ENCODE measurements at regions not wholly inside any gene's neighbourhood (a gene's known extent, or its start where the extent isn't known, plus 50 kb on each side); places are given as distances from the start of the nearest gene placed in this dataset.

DNA sequence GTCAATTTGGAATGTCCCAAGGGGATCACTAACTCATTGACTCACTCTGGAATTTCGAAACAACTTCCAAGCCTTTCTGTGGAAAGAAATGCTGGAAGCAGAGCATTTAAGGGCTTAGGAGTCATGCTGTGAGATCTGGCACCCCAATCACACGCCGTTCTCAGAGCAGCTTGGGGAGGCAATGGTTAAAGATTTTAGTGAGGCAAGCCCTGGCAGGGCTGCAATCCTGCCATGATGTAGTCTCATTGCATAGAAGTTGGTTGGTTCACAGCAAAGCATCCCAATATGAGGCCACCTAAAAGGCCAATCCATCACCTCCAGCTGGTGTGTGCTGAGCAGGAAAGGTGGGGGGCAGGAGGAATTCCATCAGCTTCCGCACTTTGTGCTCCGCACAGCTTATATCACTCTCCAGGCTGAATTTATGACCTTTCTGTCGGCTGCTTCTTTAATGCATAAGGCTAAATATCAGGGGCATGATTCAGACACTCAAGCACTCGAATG lies 1043.9 kb upstream of the POU3F3 start:
- DNase-seq (ENCODE audit: low read depth in 2 of 2): no peak

- DNase-seq (ENCODE audit: low read depth in 2 of 2): no peak
Observed at GRCh38 chr2:103810875-103811274, 1043.0 kb upstream of the POU3F3 start.

GRCh38 chr2:103814016-103814415 lies 1039.9 kb upstream of the POU3F3 start:
- DNase-seq (ENCODE audit: low read depth in 2 of 2): no peak

GRCh38 chr2:103815731-103816130 lies 1038.2 kb upstream of the POU3F3 start:
- no peak for DNase-seq (ENCODE audit: low read depth in 2 of 2)

- no peak for DNase-seq (ENCODE audit: low read depth in 2 of 2)
Observed at GRCh38 chr2:103817746-103818145, 1036.2 kb upstream of the POU3F3 start.

GRCh38 chr2:103818176-103818575 lies 1035.7 kb upstream of the POU3F3 start:
- DNase-seq (ENCODE audit: low read depth in 2 of 2): no peak

DNA sequence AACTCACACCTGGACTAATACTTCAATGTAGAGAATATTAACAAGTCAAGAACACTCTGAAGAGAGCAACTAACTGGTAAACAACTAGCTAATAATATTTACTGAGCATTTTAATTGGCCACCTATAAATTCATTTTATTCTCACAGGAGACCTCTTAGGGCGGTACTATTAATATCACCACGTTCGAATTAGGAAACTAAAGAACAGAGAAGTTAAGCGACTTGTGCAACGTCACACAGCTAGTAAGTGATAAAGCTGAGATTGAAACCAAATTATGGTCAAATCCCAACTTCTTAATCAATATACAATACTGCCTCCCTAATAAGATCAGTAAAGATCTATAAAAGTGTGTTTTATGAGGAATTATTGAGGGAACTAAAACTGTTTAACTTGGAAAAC lies 1034.3 kb upstream of the POU3F3 start:
- no peak for DNase-seq (ENCODE audit: low read depth in 2 of 2)

DNA sequence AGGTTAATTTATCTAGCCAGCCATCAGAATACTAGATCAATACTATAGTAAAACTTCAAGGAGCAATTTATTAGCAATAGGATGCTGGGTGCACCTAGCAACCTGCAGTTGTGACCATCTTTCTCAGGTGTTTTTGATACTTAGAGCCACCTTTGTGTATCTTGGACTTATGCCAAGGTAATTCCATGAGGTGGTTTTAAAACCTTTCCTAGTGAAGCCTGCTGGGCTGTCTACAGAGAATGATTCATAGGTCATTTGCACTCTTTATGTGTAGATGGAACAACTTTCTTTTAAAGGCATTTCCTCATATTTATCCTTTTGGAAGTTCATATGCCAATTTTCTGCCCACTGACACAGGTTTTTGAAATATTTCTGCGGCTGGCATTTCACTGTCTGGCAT lies 1030.1 kb upstream of the POU3F3 start:
- DNase-seq (ENCODE audit: low read depth in 2 of 2): no peak

DNA sequence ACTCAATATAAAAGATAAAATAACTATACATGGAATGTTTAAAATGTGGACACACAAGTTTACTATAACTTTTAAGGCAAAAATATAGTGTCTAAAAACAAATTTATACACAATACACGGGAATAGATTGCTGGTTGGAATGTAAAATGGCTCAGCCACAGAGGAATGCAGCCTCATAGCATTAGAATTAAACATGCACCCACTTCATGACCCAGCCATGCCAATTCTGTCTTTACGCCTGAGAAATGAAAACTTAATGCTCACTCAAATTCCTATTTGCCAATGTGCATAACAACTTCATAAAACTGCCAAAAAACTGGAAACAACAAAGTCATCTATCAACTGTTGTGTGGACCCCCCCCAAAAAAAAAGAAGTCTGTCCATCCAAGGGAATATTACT lies 1006.6 kb upstream of the POU3F3 start:
- no peak for DNase-seq (ENCODE audit: low read depth in 2 of 2)

DNA sequence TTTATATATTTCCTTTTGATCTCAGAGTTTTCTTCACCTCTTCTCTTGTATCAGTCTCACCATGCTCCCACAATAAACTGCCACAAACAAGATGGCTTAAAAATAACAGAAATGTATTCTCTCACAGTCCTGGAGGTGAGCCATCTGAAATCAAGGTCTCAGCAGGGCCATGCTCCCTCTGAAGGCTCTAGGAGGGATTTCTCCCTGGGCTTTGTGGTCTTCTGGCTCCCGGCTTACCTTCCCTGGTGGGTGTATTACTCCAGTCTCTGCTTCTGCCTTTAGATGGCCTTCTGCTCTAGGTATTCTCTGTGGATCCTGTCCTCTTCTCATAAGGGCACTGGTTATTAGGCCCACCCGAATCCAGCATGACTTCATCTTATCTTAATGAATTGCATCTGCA lies 994.7 kb upstream of the POU3F3 start:
- no peak for DNase-seq (ENCODE audit: low read depth in 2 of 2)

GRCh38 chr2:103860016-103860415 lies 993.9 kb upstream of the POU3F3 start:
- DNase-seq (ENCODE audit: low read depth in 2 of 2): no peak

DNA sequence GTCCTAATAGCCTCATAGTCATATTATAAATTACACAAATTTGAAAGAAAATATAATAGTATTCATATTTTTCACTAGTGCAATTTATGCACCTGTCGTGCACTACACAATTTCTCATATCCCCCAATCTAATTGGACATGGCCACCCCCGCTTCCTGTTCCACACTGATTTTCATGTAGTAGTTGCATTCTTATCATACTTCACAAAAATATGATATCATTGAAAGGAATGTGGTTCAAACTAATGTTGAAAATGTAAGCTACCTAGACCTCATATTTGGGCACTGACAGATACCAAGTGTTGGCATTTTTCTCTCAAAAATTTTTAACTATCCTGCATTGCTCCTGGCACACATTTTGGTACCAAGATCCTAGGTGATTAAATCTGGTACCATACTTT lies 985.5 kb upstream of the POU3F3 start:
- DNase-seq (ENCODE audit: low read depth in 2 of 2): no peak

DNA sequence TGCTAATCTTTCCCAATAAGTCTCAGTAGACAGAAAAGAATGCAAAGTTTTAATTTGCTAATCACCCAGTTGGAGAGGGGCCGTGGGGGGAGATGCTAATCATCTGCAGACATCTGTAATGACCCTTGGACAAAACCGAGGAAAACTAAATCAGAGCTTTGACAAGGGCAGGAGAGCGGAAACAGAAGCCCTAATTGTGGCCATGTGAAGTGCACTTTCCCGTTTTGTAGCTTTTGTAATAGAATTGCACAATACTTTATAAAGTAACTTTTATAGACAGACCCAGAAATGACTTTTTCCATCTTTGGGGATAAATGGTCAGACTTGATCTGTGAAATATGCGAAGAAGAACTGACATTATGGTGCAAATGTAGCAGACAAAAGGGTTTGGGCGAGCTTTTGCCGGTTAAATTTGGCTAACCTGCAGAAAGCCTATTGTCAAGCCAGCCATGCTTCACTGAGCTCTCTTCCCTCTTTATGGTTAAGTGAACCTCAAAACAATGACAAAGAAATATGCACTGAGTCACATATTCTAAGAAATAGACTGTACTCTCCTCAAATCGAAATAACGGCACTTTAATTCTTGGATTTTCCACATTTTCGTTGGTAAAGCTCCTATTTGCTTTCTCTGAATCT lies 980.1 kb upstream of the POU3F3 start:
- DNase-seq (ENCODE audit: low read depth in 2 of 2): no peak

DNA sequence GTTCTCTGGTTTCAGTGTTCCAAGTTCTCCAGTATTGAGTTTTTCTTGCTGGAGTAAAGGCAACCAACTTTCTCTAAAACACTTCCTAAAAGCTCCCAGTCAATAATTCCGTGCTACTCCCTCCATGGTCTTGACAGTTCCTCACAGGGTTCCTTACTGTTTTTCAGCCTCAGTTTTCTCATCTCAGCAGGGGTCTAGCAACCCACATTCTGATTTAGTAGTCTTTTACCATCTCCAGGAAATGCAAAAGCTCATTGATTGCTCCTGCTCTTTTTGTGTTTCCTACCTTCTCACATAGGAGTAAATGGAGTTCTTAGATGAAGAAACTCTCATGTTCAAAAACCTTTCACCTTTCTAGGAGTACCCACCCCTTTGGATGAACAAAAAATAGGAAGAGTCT lies 978.8 kb upstream of the POU3F3 start:
- no peak for DNase-seq (ENCODE audit: low read depth in 2 of 2)

DNA sequence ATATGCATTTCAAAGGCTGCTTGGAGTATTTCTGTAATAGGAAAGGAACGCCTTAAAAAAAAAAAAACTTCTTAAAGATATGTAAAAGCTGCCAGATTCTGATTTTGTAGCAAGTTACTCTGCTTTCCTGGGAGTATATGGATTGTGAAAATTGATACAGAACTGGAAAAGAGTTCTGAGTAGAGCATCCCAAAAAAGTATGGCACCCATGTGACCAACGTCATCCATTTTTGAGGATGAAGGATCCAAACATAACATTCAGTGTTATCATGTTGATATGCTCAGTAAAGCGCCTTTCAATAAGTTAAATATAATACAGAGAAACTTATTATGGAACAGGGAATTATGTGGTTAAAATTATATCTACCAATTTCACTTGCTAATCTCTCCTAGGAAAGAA lies 978.4 kb upstream of the POU3F3 start:
- DNase-seq (ENCODE audit: low read depth in 2 of 2): no peak

GRCh38 chr2:103876611-103877010 lies 977.3 kb upstream of the POU3F3 start:
- no peak for DNase-seq (ENCODE audit: low read depth in 2 of 2)

DNA sequence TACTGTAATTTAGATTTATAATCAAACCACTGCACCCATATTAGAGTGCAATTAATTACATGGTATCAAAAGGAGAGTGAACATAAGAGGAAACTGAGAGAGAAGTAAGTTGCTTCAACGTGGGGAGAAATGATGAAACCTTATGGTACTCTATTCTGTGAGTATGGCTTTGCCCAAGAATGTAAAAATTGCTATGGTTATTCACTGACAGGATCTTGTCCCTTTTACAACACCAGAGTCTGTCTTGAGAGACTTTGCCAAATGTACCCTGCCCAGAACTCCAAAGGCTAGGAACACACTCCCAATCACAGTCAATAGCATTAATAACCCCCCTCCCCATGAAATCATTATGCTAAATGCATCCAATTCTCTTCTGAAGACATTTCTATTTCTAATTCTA lies 974.8 kb upstream of the POU3F3 start:
- no peak for DNase-seq (ENCODE audit: low read depth in 2 of 2)

- no peak for DNase-seq (ENCODE audit: low read depth in 2 of 2)
Observed at GRCh38 chr2:103880081-103880834, 973.7 kb upstream of the POU3F3 start.

DNA sequence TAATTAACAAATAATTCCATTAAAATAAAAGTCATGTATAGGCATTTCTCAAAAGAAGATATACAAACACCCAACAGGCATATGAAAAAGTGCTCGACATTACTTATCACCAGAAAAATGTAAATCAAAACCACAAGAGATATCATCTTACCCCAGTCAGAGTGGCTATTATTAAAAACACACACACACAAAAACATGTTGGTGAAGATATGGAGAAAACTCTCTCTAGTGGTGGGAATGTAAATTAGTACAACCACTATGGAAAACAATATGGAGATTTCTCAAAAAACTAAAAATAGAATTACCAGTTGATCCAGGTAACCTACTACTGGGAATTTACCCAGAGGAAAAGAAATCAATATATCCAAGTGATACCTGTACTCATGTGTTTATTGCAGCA lies 966.3 kb upstream of the POU3F3 start:
- DNase-seq (ENCODE audit: low read depth in 2 of 2): no peak

DNA sequence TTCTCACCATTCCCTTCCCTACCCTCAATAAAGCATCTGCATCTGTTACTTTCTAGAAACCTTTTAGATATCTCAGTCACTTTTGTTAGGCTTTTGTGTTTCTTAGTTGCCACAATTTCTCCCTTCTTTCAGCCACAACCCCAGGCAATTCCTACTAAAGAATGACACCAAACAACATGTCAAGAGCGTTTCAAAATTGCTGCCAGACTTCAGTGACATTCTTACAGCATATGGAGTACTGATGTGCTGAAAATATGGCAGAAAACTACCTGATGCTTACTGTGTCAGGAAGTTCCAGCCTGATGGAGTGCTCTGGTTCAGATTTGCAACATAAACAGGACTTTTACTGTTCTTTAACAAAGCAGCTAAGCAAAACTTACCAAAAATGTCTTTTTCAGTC lies 957.7 kb upstream of the POU3F3 start:
- no peak for DNase-seq (ENCODE audit: low read depth in 2 of 2)

GRCh38 chr2:103898561-103898960 lies 955.4 kb upstream of the POU3F3 start:
- no peak for DNase-seq (ENCODE audit: low read depth in 2 of 2)

GRCh38 chr2:103902347-103902746 lies 951.6 kb upstream of the POU3F3 start:
- DNase-seq (ENCODE audit: low read depth in 2 of 2): no peak

DNA sequence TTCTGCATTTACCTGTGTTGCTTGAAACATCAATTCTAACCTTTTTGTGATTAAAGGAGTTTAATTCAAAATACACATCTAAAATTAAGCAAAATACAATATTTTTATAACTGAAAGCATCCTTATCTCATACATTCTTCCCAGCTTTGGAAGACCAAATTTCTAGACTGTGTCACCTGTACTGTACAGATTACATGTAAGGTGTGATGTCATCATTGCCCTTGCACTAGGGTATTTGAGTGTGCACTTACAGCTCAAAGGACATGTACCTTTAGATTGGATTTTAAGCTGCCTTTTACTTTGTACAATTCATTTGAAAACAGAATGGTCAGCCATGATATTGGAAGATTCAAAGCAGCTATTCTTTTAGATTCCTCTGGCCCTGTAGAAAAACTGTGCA lies 932.8 kb upstream of the POU3F3 start:
- DNase-seq (ENCODE audit: low read depth in 2 of 2): no peak

DNA sequence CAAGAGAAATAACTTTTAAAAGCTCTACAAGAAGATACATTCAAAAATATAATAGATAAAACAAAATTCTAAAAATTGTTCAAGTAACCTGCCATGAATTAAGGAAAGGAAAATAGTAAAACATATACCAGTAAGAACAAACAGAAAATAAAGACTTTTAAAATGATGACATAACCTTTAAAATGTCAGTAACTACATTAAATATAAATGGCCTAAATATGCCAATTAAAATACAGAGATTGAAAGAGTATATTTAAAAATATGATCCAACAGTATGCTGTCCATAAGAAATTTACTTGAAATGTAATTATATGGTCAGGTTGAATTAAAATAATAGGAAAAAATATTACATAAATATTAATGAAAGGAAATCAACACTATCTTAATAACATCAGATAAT lies 911.7 kb upstream of the POU3F3 start:
- no peak for DNase-seq (ENCODE audit: low read depth in 2 of 2)
